KBM-7 (cell line): ENCODE measurements at regions not wholly inside any gene's neighbourhood (a gene's known extent, or its start where the extent isn't known, plus 50 kb on each side); places are given as distances from the start of the nearest gene placed in this dataset.

Experiments
- DNase-seq: peaks from one replicate; pipeline ENCODE4 v3.0.0-alpha.2; 2015
- in situ Hi-C: fragments of 300-500 bp; cut with MboI; formaldehyde crosslinking; loops from 2 replicates; pipeline ENCODE4 v1.14.3; 2020; ENCODE audit warnings: low sequenced_read_pairs, low pct_unique_long_range_greater_than_20kb, mixed read lengths

GRCh38 chr2:194621945-194622344 lies 1035.1 kb upstream of the SLC39A10 start:
- DNase-seq: no peak
- in situ Hi-C loops: no loop called here

GRCh38 chr2:194619366-194619765 lies 1037.7 kb upstream of the SLC39A10 start:
- in situ Hi-C loops: no loop called here
- DNase-seq: no peak

- no peak for DNase-seq
- in situ Hi-C loops: no loop called here
Observed at GRCh38 chr2:194618432-194618831, 1038.6 kb upstream of the SLC39A10 start.

GRCh38 chr2:194616334-194616733 lies 1040.7 kb upstream of the SLC39A10 start:
- in situ Hi-C loops: no loop called here
- DNase-seq: no peak

GRCh38 chr2:194610297-194610696 lies 1046.7 kb upstream of the SLC39A10 start:
- DNase-seq: no peak
- in situ Hi-C loops: no loop called here

GRCh38 chr2:194603429-194603828 lies 1053.6 kb upstream of the SLC39A10 start:
- in situ Hi-C loops: no loop called here

GRCh38 chr2:194602750-194603149 lies 1054.3 kb upstream of the SLC39A10 start:
- in situ Hi-C loops: no loop called here
- DNase-seq: no peak

More at GRCh38 chr2:194603429-194603828, 1053.6 kb upstream of the SLC39A10 start:
- no peak for DNase-seq

GRCh38 chr2:194591192-194591591 lies 1065.8 kb upstream of the SLC39A10 start:
- in situ Hi-C loops: no loop called here
- no peak for DNase-seq

GRCh38 chr2:194587739-194588270 lies 1069.2 kb upstream of the SLC39A10 start:
- in situ Hi-C loops: no loop called here
- DNase-seq: no peak

- DNase-seq: no peak
- in situ Hi-C loops: no loop called here
Observed at GRCh38 chr2:194567661-194568017, 1089.4 kb upstream of the SLC39A10 start.

- no peak for DNase-seq
- in situ Hi-C loops: no loop called here
Observed at GRCh38 chr2:194566907-194567660, 1089.9 kb upstream of the SLC39A10 start.

GRCh38 chr2:194564422-194564821 lies 1092.6 kb upstream of the SLC39A10 start:
- DNase-seq: no peak
- in situ Hi-C loops: no loop called here

GRCh38 chr2:194562329-194562728 lies 1094.7 kb upstream of the SLC39A10 start:
- in situ Hi-C loops: no loop called here
- no peak for DNase-seq

GRCh38 chr2:194559964-194560363 lies 1097.1 kb upstream of the SLC39A10 start:
- in situ Hi-C loops: no loop called here
- DNase-seq: no peak

- in situ Hi-C loops: no loop called here
- no peak for DNase-seq
Observed at GRCh38 chr2:194559523-194559922, 1097.5 kb upstream of the SLC39A10 start.

GRCh38 chr2:194557993-194558392 lies 1099.0 kb upstream of the SLC39A10 start:
- in situ Hi-C loops: no loop called here

GRCh38 chr2:194556629-194557028 lies 1100.4 kb upstream of the SLC39A10 start:
- no peak for DNase-seq
- in situ Hi-C loops: no loop called here

More at GRCh38 chr2:194557993-194558392, 1099.0 kb upstream of the SLC39A10 start:
- no peak for DNase-seq

GRCh38 chr2:194553980-194554379 lies 1103.0 kb upstream of the SLC39A10 start:
- in situ Hi-C loops: no loop called here
- no peak for DNase-seq

- in situ Hi-C loops: no loop called here
- DNase-seq: no peak
Observed at GRCh38 chr2:194550702-194551101, 1106.3 kb upstream of the SLC39A10 start.

GRCh38 chr2:194549387-194549786 lies 1107.6 kb upstream of the SLC39A10 start:
- in situ Hi-C loops: no loop called here

GRCh38 chr2:194545978-194546377 lies 1111.0 kb upstream of the SLC39A10 start:
- in situ Hi-C loops: no loop called here
- DNase-seq: peak; percentile 44

More at GRCh38 chr2:194549387-194549786, 1107.6 kb upstream of the SLC39A10 start:
- DNase-seq: no peak
